Left lung (tissue), 4 donors: ENCODE measurements at regions not wholly inside any gene's neighbourhood (a gene's known extent, or its start where the extent isn't known, plus 50 kb on each side); places are given as distances from the start of the nearest gene placed in this dataset.

Experiments
- ATAC-seq: fragments of 200-7000 bp; cut with Tn5 transposase; one replicate; pipeline ENCODE4 v1.9.1; 2020; ENCODE audit warnings: moderate library complexity
- DNase-seq, 4 donors: peaks; one replicate each; pipeline ENCODE4 v3.0.0-alpha.2; 2013 to 2020
- H3K27ac ChIP-seq, 2 donors: fragments of 200-600 bp; sonication (generic) in 1 of 2; one replicate each; pipeline versions ENCODE4 v1.5.0 to v1.8.0; 2020 to 2021
- H3K27me3 ChIP-seq, 2 donors: fragments of 200-600 bp; sonication (generic) in 1 of 2; one replicate each; pipeline versions ENCODE4 v1.5.0 to v1.8.0; 2020 to 2021
- H3K36me3 ChIP-seq, 2 donors: fragments of 200-600 bp; sonication (generic) in 1 of 2; one replicate each; pipeline versions ENCODE4 v1.5.0 to v1.8.0; 2020 to 2021
- H3K4me1 ChIP-seq, 2 donors: fragments of 200-600 bp; one replicate each; pipeline ENCODE4 v1.8.0; 2021
- H3K4me3 ChIP-seq, 2 donors: fragments of 200-600 bp; sonication (generic) in 1 of 2; one replicate each; pipeline versions ENCODE4 v1.5.0 to v1.8.0; 2020 to 2021; ENCODE audit warnings: mild to moderate bottlenecking in 1 of 2
- H3K9me3 ChIP-seq, 2 donors: fragments of 200-600 bp; sonication (generic) in 1 of 2; one replicate each; pipeline versions ENCODE4 v1.5.0 to v1.8.0; 2020 to 2021
- CTCF ChIP-seq, 2 donors: fragments of 200-600 bp; sonication (generic) in 1 of 2; IDR thresholded peaks; one replicate each; pipeline versions ENCODE4 v1.5.0 to v1.8.0; 2021; ENCODE audit warnings: antibody characterized with exemption in 2 of 2
- intact Hi-C, 2 donors: fragments of 100-400 bp; cut with DNase I; formaldehyde crosslinking; loops; one replicate each; pipeline versions ENCODE4 v1.11.2 to v1.14.2; 2022
- donor health status: DM: no; HTN: yes; CAD: no.
- donor health status: DM: no; HTN: no; CAD: no.

- intact Hi-C loops: no loop called here
- Histone ChIP-seq H3K4me1 (peaks cover 14 to 36% of the 10 kb centered on the region in 2 donors), H3K27ac (no peak overlapping the region), H3K27me3 (no peaks in the 10 kb centered on the region), H3K9me3 (peaks cover 0 to 6% of the 10 kb centered on the region in 2 donors), H3K4me3 (no peak overlapping the region), H3K36me3 (no peaks in the 10 kb centered on the region)
- TF ChIP-seq CTCF (IDR thresholded peaks at IDR 0.05): no peak
- DNase-seq (no peak), ATAC-seq (no peak)
Observed at GRCh38 chr11:45043755-45044475, 93.2 kb upstream of the TP53I11 start.

- Histone ChIP-seq H3K27me3 (no peaks in the 10 kb centered on the region), H3K27ac (peak overlapping the region; percentile 65 to 93), H3K4me3 (no peak overlapping the region), H3K9me3 (no peaks in the 10 kb centered on the region), H3K36me3 (no peaks in the 10 kb centered on the region), H3K4me1 (peaks cover 14 to 36% of the 10 kb centered on the region in 2 donors)
- no peak for TF ChIP-seq CTCF (IDR thresholded peaks at IDR 0.05)
- ATAC-seq: peak; percentile 75
- intact Hi-C loops: no loop called here
- DNase-seq: peak in 2 of 4 donors; percentile 65 to 87
Observed at GRCh38 chr11:45045683-45046471, 95.2 kb upstream of the TP53I11 start.

DNA sequence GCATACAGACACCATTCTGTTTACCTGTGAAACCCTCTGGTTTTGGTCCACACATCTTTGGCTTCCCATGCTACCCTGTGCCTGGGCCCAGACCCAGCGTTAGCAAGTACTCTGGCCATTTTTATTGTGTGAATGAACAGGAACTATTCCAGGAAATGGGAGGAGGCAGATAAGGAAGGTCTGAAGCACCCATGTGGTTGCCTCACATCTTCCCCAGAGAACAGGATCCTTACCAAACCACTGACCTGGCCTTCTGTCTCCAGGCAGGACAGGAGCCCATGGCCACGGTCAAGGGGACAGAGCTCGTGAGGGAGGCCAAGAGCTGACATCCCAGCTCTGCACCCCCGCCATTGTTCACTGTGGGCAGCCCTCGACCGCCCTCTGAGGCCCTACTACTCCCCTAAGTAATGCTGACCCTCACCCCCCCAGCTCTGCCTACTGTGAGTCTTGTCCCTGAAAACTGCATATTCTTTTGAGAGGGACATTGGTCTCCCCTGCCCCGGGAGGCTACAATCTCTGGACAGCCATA lies 97.7 kb upstream of the TP53I11 start:
- DNase-seq (no peak), ATAC-seq (no peak)
- Histone ChIP-seq H3K36me3 (no peaks in the 10 kb centered on the region), H3K27ac (peak overlapping the region in 1 of 2 donors; percentile 15), H3K27me3 (no peaks in the 10 kb centered on the region), H3K4me3 (no peak overlapping the region), H3K9me3 (no peaks in the 10 kb centered on the region), H3K4me1 (peaks cover 14 to 36% of the 10 kb centered on the region in 2 donors)
- TF ChIP-seq CTCF (IDR thresholded peaks at IDR 0.05): no peak
- intact Hi-C loops: no loop called here

DNA sequence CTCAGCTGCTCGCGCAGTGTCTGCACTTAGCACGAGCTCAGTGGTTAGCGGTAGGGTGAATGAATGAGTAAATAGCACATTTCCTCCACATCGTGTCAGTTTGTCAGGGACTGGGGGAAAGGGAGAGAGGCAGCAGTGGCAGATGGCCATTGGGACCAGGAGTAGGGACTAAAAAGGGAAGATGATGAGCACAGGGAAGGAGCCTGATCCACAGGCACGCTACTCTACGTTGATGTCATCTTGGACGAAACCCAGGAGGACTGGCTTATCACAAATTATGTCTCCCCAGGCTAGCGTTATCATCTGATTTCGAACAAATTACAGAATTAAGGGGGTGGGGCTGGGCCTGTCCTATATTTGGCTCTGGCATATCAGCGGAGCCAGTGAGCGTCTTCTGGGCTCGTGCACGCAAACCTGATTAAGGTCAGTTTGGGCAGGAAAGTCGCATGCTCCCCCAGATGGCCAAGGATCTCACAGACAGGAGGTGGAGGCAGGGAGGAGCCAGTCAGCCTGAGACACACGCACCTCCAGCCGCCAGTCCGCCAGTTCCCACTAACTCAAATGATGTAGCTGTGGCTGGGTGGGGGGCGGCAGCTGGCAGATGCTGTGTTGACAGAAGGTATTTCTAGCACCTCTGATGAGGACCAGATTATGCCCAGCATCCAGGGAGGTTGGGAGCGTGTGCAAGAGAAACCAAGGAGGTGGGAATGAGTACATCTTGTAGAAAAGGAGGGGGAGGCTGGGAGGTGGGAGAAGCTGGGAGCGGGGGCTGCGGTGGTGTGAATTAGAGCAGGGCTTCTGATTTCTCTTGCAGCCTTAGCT lies 97.4 kb upstream of the PRDM11 start:
- intact Hi-C loops: no loop called here
- Histone ChIP-seq H3K36me3 (no peaks in the 10 kb centered on the region), H3K27me3 (no peaks in the 10 kb centered on the region), H3K4me1 (peaks cover 14 to 36% of the 10 kb centered on the region in 2 donors), H3K27ac (no peak overlapping the region), H3K9me3 (no peaks in the 10 kb centered on the region), H3K4me3 (no peak overlapping the region)
- DNase-seq: peak in 1 of 4 donors; percentile 16
- no peak for ATAC-seq
- TF ChIP-seq CTCF (IDR thresholded peaks at IDR 0.05): no peak
